ENCODE measurements at regions not wholly inside any gene's neighbourhood (a gene's known extent, or its start where the extent isn't known, plus 50 kb on each side); places are given as distances from the start of the nearest gene placed in this dataset.

DNA sequence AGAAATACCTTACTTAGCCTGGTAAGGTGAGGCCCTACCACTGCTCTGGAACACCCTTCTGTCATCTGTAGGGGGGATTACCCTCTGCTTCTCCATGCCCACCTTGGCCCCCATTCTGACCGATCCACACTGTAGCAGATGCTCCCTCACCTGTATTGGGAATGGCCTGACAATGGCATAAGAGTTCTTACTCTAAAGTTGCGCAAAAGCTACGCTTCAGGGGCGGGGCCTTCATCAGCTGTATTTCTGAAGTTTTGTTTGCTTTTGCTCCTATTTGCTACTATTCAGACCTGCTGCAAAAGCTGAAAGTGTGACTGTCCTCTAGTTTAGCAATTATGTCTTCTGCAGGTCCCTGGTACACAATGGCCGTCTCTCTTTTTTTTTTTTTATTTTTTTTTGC lies 252.6 kb downstream of the TLE3 start:
- TF ChIP-seq CTCF (IDR thresholded peaks at IDR 0.05; ENCODE audit: borderline replicate concordance, extremely low read depth, low read length, poor library complexity, severe bottlenecking), result no peak
- TF ChIP-seq EZH2 (IDR thresholded peaks at IDR 0.05; ENCODE audit: borderline replicate concordance, low read depth, low read length, severe bottlenecking), result no peak
